ENCODE measurements at regions not wholly inside any gene's neighbourhood (a gene's known extent, or its start where the extent isn't known, plus 50 kb on each side); places are given as distances from the start of the nearest gene placed in this dataset.

DNA sequence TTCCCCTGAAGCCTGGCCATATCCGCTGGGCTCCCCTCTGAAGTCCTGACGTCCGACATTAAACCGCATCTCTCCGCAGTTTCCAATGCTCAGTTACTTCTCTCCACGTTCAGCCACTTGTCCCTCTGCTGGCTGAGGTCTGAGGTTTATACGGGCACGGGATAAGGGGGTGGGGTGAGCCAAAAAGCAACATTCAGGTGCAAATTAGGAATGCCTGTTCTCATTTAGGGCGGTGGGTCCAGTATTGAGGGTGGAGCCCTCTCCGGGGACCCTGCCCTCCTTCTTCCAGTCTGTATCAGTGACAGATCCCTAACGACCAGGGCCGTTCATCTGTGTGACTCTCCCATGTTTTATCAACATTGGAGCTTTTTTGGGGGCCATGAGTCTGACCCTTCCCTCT is 1454.4 kb downstream of the HACE1 start:
- TF ChIP-seq, protein P1, sequence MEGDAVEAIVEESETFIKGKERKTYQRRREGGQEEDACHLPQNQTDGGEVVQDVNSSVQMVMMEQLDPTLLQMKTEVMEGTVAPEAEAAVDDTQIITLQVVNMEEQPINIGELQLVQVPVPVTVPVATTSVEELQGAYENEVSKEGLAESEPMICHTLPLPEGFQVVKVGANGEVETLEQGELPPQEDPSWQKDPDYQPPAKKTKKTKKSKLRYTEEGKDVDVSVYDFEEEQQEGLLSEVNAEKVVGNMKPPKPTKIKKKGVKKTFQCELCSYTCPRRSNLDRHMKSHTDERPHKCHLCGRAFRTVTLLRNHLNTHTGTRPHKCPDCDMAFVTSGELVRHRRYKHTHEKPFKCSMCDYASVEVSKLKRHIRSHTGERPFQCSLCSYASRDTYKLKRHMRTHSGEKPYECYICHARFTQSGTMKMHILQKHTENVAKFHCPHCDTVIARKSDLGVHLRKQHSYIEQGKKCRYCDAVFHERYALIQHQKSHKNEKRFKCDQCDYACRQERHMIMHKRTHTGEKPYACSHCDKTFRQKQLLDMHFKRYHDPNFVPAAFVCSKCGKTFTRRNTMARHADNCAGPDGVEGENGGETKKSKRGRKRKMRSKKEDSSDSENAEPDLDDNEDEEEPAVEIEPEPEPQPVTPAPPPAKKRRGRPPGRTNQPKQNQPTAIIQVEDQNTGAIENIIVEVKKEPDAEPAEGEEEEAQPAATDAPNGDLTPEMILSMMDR (IDR thresholded peaks at IDR 0.05): no peak
- no peak for TF ChIP-seq ZFX (IDR thresholded peaks at IDR 0.05; ENCODE audit: borderline replicate concordance)

All from 22Rv1 (cell line).